HepG2 (cell line): ENCODE measurements at regions not wholly inside any gene's neighbourhood (a gene's known extent, or its start where the extent isn't known, plus 50 kb on each side); places are given as distances from the start of the nearest gene placed in this dataset.

Source experiments
- ATAC-seq: fragments of 200-7000 bp; cut with Tn5 transposase; 3 replicates; pipeline ENCODE4 v1.9.1; 2020; ENCODE audit warnings: mild to moderate bottlenecking, moderate library complexity
- BruUV-seq: library from RNA; stranded (reverse); fragments of 400-500 nt; replicated peaks from 2 replicates; lab custom pipeline; 2021; lab: Mats Ljungman, UMichigan
- CTCF ChIA-PET: fragments of 300-600 bp; formaldehyde crosslinking; extraction: SDS; loops from one replicate; lab custom pipeline; 2021; ENCODE audit warnings: low total read pairs, inconsistent platforms, low intra/inter-chr PET ratio; lab: Yijun Ruan, JAX
- POLR2A ChIA-PET: fragments of 350-600 bp; sonication (Branson Sonifier 250); formaldehyde crosslinking; loops from one replicate; lab custom pipeline; 2020; ENCODE audit warnings: antibody characterized with exemption, inconsistent platforms; lab: Yijun Ruan, JAX
- DNase-seq: peaks from one replicate; pipeline ENCODE4 v3.0.0-alpha.2; 2015; ENCODE audit warnings: low spot score
- FAIRE-seq: peaks from 3 replicates; lab custom pipeline; 2011; peaks lifted over from hg19 to GRCh38; lab: Jason Lieb, UNC
- H2AFZ ChIP-seq: one replicate; pipeline ENCODE4 v1.6.1; 2011; ENCODE audit warnings: low read length, inconsistent platforms
- H3K27ac ChIP-seq: fragments of 300-600 bp; 3 replicates; pipeline ENCODE4 v1.8.0; 2011; ENCODE audit warnings: mixed run types, mild to moderate bottlenecking, mixed read lengths, low read length, inconsistent platforms; ENCODE audit not compliant: insufficient read depth; ENCODE audit errors: extremely low read length
- H3K27me3 ChIP-seq, 2 experiments: fragments of 200-600 bp in 1 of 2; 2 replicates in 1 of 2; 3 replicates in 1 of 2; pipeline versions ENCODE4 v1.6.0 to v1.8.0; 2011; ENCODE audit warnings: low read length in 2 of 2, mild to moderate bottlenecking in 2 of 2, moderate library complexity in 2 of 2, inconsistent platforms in 1 of 2; ENCODE audit not compliant: insufficient read depth in 2 of 2, control insufficient read depth in 1 of 2
- H3K36me3 ChIP-seq, 2 experiments: fragments of 200-600 bp in 1 of 2; replicated peaks in 1 of 2; 2 replicates in 1 of 2; 3 replicates in 1 of 2; pipeline versions ENCODE4 v1.5.1 to v1.8.0; 2011; ENCODE audit warnings: low read length in 2 of 2, inconsistent platforms in 1 of 2; ENCODE audit not compliant: insufficient read depth in 2 of 2, control insufficient read depth in 1 of 2
- H3K4me1 ChIP-seq: 2 replicates; pipeline ENCODE4 v1.5.1; 2012; ENCODE audit warnings: low read length, inconsistent platforms; ENCODE audit not compliant: insufficient read depth
- H3K4me2 ChIP-seq: 2 replicates; pipeline ENCODE4 v1.6.0; 2011; ENCODE audit warnings: low read depth, low read length, inconsistent platforms
- H3K4me3 ChIP-seq, 3 experiments: fragments of 200-600 bp in 1 of 3; sonication (generic), shearing (Covaris generic) in 1 of 3; replicated peaks in 1 of 3; 2 replicates each; pipeline ENCODE4 v1.5.1; 2011 to 2016; ENCODE audit warnings: low read length in 3 of 3, inconsistent platforms in 2 of 3, low read depth in 2 of 3, mild to moderate bottlenecking in 2 of 3, control low read depth in 1 of 3, mixed read lengths in 1 of 3; ENCODE audit not compliant: insufficient read depth in 1 of 3
- H3K79me2 ChIP-seq: one replicate; pipeline ENCODE4 v1.6.1; 2011; ENCODE audit warnings: low read length, inconsistent platforms; ENCODE audit not compliant: insufficient read depth
- H3K9ac ChIP-seq: 2 replicates; pipeline ENCODE4 v1.6.0; 2011; ENCODE audit warnings: mild to moderate bottlenecking, low read depth, low read length, inconsistent platforms; ENCODE audit not compliant: insufficient read depth
- H3K9me3 ChIP-seq: 2 replicates; pipeline ENCODE4 v1.5.1; 2012; ENCODE audit warnings: mild to moderate bottlenecking, low read length
- H4K20me1 ChIP-seq: 2 replicates; pipeline ENCODE4 v1.6.0; 2011; ENCODE audit warnings: inconsistent platforms, mild to moderate bottlenecking, low read length, moderate library complexity; ENCODE audit not compliant: insufficient read depth
- GABPA ChIP-seq, 2 experiments: IDR thresholded peaks; 2 replicates each; pipeline ENCODE4 v1.6.1; 2011 to 2016; ENCODE audit warnings: low read depth in 2 of 2, low read length in 1 of 2, missing biosample characterization in 1 of 2, missing genetic modification characterization in 1 of 2
- HNRNPK ChIP-seq: fragments of 200-400 bp; formaldehyde crosslinking; IDR thresholded peaks from 2 replicates; pipeline ENCODE4 v1.6.1; 2018; ENCODE audit warnings: low read length, low read depth, moderate library complexity, mild to moderate bottlenecking; ENCODE audit not compliant: poor library complexity, severe bottlenecking
- NCOA2 ChIP-seq: sonication (generic); formaldehyde crosslinking; IDR thresholded peaks from 2 replicates; pipeline ENCODE4 v1.8.0; 2022; ENCODE audit warnings: inconsistent platforms
- POLR2G ChIP-seq: fragments of 200-400 bp; formaldehyde crosslinking; IDR thresholded peaks from 2 replicates; pipeline ENCODE4 v1.6.1; 2018; ENCODE audit warnings: mild to moderate bottlenecking, low read depth, low read length, moderate library complexity
- STAG1 ChIP-seq: sonication (generic); formaldehyde crosslinking; IDR thresholded peaks from 2 replicates; pipeline ENCODE4 v1.4.0; 2020; ENCODE audit warnings: missing genetic modification reagents
- ZFP41 ChIP-seq: sonication (generic); formaldehyde crosslinking; IDR thresholded peaks from 2 replicates; pipeline ENCODE4 v1.4.0; 2020; ENCODE audit warnings: mild to moderate bottlenecking, missing genetic modification reagents, borderline replicate concordance
- ZNF557 ChIP-seq: sonication (generic); formaldehyde crosslinking; IDR thresholded peaks from 2 replicates; pipeline ENCODE4 v1.4.0; 2020; ENCODE audit warnings: missing genetic modification reagents
- ZNF605 ChIP-seq: sonication (generic); formaldehyde crosslinking; IDR thresholded peaks from 2 replicates; pipeline ENCODE4 v1.8.0; 2022; ENCODE audit warnings: mild to moderate bottlenecking, missing genetic modification reagents
- ZNF7 ChIP-seq: IDR thresholded peaks from 2 replicates; pipeline ENCODE4 v1.6.1; 2016; ENCODE audit warnings: missing biosample characterization, missing genetic modification reagents
- WGBS: methylation state at CpG from one replicate; pipeline ENCODE4 v1.1.6; 2017; ENCODE audit warnings: low lambda C conversion rate; 5-methylcytosine and 5-hydroxymethylcytosine counted together
- in situ Hi-C: cut with HindIII; loops from 2 replicates; pipeline ENCODE4 v1.10.0; 2017; ENCODE audit warnings: low pct_unique_long_range_greater_than_20kb; ENCODE audit not compliant: extremely low pct_ligation_motif_present
- intact Hi-C: fragments of 100-400 bp; cut with micrococcal nuclease; formaldehyde crosslinking; loops from one replicate; pipeline ENCODE4 v1.10.0; 2022; ENCODE audit not compliant: unreplicated experiment
- TF ChIP-seq, protein P1 (sequence below): sonication (generic); formaldehyde crosslinking; IDR thresholded peaks from 2 replicates; pipeline ENCODE4 v1.4.0; 2020; ENCODE audit warnings: missing genetic modification reagents
- TF ChIP-seq, protein P2 (sequence below): sonication (generic); formaldehyde crosslinking; IDR thresholded peaks from 2 replicates; pipeline ENCODE4 v1.9.0; 2021; ENCODE audit warnings: missing genetic modification reagents, borderline replicate concordance
- TF ChIP-seq, protein P3 (sequence below): sonication (generic); formaldehyde crosslinking; IDR thresholded peaks from 2 replicates; pipeline ENCODE4 v1.5.1; 2020; ENCODE audit warnings: mild to moderate bottlenecking, missing genetic modification reagents, borderline replicate concordance
- TF ChIP-seq, protein P4 (sequence below): sonication (generic); formaldehyde crosslinking; IDR thresholded peaks from 2 replicates; pipeline ENCODE4 v1.5.0; 2020; ENCODE audit warnings: mild to moderate bottlenecking, missing genetic modification reagents

DNA sequence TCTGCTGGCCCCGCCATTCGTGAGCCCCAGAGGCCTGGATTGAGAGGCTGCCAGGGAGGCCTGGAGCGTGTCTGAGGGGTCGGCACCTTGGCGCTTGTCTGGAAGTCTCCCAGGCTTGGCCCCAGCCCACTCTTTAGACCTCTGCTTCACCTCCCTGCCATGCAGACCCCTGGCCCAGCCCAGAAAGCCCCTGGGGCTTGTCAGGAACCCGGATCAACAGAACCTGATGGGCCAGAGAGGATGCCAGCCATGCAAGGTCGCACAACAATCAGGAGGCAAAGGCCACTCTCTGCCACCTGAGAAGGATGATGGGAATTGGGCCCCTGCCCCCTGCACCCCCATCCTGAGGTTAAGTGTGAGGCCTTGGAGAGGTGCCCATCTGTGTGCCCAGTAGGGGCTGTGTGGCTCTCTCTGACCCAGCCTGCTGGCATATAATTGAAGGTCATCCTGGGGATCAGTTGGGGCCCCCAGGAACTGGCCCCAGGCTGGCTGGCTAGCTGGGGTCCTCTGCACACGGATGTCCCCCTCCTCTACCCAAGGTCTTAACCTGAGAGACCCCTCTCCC, 103.3 kb upstream of the SLC6A6 start:
- ChIA-PET CTCF (no interaction called here), POLR2A (no interaction called here)
- Histone ChIP-seq H3K9ac (no peak overlapping the region), H3K79me2 (no peaks in the 10 kb centered on the region), H3K9me3 (no peaks in the 10 kb centered on the region), H3K27ac (no peak overlapping the region), H3K27me3 (peaks cover 3 to 26% of the 10 kb centered on the region in 2 experiments; a peak in 4 of 5 replicates), H3K4me3 (no peak overlapping the region), H3K4me2 (no peak overlapping the region), H2AFZ (no peak overlapping the region), H3K4me1 (peaks cover 30% of the 10 kb centered on the region), H4K20me1 (no peaks in the 10 kb centered on the region), H3K36me3 (no peaks in the 10 kb centered on the region)
- intact Hi-C loops: no loop called here
- in situ Hi-C loops: no loop called here
- DNase-seq (no peak), FAIRE-seq (no peak), ATAC-seq (no peak)
- no TSS peak for BruUV-seq
- no peak for TF ChIP-seq POLR2G
- no peak for TF ChIP-seq NCOA2 (CRISPR knock-in tag)
- TF ChIP-seq, protein P1, sequence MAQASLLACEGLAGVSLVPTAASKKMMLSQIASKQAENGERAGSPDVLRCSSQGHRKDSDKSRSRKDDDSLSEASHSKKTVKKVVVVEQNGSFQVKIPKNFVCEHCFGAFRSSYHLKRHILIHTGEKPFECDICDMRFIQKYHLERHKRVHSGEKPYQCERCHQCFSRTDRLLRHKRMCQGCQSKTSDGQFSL (CRISPR knock-in tag): no peak
- TF ChIP-seq ZNF605 (CRISPR knock-in tag): no peak
- WGBS: 31% methylated on average over 3 of the region's 8 CpGs

DNA sequence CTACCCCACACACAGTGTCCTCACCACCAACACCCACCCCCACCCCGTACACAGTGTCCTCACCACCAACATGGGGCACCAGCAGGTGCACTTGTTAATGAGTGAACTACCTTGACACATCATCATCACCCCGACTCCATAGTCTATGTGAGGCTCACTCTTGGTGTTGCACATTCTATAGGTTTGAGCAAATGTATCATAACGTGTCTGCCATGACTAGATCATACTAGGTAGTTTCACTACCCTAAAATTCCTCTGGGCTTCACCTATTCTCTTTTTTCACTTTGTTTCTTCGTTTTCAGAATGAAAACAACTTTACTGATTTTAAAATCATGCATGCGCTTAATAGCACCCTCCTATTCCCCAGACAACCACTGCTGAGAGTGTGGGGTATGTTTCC, 102.6 kb upstream of the SLC6A6 start:
- 27% methylated on average over 5 of the region's 5 CpGs for WGBS
- no peaks in the 10 kb centered on the region for H4K20me1 ChIP-seq
- no peak overlapping the region for H2AFZ ChIP-seq
- POLR2A ChIA-PET: no interaction called here
- DNase-seq (no peak), FAIRE-seq (no peak), ATAC-seq (no peak)
- peaks cover 3 to 33% of the 10 kb centered on the region in 2 experiments; a peak in 4 of 5 replicates for H3K27me3 ChIP-seq
- H3K79me2 ChIP-seq: no peaks in the 10 kb centered on the region
- in situ Hi-C loops (no loop called here), intact Hi-C loops (loop anchor here (5.0 kb wide), 1 partner anchor 358 kb away; no protein-coding TSS in a partner anchor)
- H3K9ac ChIP-seq: no peak overlapping the region
- H3K4me1 ChIP-seq: peaks cover 30% of the 10 kb centered on the region
- H3K4me2 ChIP-seq: no peak overlapping the region
- no TSS peak for BruUV-seq
- no peak overlapping the region for H3K27ac ChIP-seq
- H3K4me3 ChIP-seq: no peak overlapping the region
- H3K9me3 ChIP-seq: no peaks in the 10 kb centered on the region
- no peaks in the 10 kb centered on the region for H3K36me3 ChIP-seq
- CTCF ChIA-PET: no interaction called here
- TF ChIP-seq, protein P2, sequence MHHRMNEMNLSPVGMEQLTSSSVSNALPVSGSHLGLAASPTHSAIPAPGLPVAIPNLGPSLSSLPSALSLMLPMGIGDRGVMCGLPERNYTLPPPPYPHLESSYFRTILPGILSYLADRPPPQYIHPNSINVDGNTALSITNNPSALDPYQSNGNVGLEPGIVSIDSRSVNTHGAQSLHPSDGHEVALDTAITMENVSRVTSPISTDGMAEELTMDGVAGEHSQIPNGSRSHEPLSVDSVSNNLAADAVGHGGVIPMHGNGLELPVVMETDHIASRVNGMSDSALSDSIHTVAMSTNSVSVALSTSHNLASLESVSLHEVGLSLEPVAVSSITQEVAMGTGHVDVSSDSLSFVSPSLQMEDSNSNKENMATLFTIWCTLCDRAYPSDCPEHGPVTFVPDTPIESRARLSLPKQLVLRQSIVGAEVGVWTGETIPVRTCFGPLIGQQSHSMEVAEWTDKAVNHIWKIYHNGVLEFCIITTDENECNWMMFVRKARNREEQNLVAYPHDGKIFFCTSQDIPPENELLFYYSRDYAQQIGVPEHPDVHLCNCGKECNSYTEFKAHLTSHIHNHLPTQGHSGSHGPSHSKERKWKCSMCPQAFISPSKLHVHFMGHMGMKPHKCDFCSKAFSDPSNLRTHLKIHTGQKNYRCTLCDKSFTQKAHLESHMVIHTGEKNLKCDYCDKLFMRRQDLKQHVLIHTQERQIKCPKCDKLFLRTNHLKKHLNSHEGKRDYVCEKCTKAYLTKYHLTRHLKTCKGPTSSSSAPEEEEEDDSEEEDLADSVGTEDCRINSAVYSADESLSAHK: no peak
- TF ChIP-seq ZFP41 (no peak), GABPA (IDR thresholded peaks at IDR 0.05; ENCODE audit: low read depth, low read length) (no peak), GABPA (CRISPR knock-in tag; IDR thresholded peaks at IDR 0.05; ENCODE audit: low read depth) (no peak), ZNF557 (CRISPR knock-in tag) (no peak), ZNF7 (no peak), HNRNPK (no peak), STAG1 (CRISPR knock-in tag) (no peak)
- TF ChIP-seq, protein P3, sequence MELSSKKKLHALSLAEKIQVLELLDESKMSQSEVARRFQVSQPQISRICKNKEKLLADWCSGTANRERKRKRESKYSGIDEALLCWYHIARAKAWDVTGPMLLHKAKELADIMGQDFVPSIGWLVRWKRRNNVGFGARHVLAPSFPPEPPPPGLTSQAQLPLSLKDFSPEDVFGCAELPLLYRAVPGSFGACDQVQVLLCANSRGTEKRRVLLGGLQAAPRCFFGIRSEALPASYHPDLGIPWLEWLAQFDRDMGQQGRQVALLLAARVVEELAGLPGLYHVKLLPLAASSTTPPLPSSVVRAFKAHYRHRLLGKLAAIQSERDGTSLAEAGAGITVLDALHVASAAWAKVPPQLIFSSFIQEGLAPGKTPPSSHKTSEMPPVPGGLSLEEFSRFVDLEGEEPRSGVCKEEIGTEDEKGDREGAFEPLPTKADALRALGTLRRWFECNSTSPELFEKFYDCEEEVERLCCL (CRISPR knock-in tag): no peak
- TF ChIP-seq, protein P4, sequence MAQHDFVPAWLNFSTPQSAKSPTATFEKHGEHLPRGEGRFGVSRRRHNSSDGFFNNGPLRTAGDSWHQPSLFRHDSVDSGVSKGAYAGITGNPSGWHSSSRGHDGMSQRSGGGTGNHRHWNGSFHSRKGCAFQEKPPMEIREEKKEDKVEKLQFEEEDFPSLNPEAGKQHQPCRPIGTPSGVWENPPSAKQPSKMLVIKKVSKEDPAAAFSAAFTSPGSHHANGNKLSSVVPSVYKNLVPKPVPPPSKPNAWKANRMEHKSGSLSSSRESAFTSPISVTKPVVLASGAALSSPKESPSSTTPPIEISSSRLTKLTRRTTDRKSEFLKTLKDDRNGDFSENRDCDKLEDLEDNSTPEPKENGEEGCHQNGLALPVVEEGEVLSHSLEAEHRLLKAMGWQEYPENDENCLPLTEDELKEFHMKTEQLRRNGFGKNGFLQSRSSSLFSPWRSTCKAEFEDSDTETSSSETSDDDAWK (CRISPR knock-in tag): no peak
